ENCODE measurements at regions not wholly inside any gene's neighbourhood (a gene's known extent, or its start where the extent isn't known, plus 50 kb on each side); places are given as distances from the start of the nearest gene placed in this dataset.

DNA sequence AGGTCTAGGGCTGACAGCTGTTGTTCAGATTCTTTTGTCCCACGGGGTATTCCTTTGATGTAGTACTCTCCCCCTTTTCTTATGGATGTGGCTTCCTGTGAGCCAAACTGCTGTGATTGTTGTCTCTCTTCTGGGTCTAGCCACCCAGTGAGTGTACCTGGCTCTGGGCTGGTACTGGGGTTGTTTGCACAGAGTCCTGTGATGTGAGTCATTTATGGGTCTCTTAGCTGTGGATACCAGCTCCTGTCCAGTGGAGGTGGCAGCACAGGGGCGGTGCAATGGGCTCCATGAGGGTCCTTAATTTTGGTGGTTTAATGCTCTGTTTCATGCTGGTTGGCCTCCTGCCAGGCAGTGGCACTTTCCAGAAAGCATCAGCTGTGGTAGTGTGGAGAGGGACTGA, 161.3 kb downstream of the CAVIN4 start:
- no peak overlapping the region for H3K4me2 ChIP-seq (ENCODE audit: control insufficient read depth, insufficient read depth)
- ChIA-PET SMC1A (ENCODE audit: uncharacterized antibody, unreplicated experiment) (no interaction called here), POLR2A (no interaction called here), CTCF (no interaction called here), RAD21 (ENCODE audit: unreplicated experiment) (no interaction called here)
- H3K4me1 ChIP-seq (ENCODE audit: control insufficient read depth, insufficient read depth, low read length) = no peaks in the 10 kb centered on the region
- no TSS peak for BruUV-seq (replicated peaks)
- in situ Hi-C loops (cut with MboI) (no loop called here), intact Hi-C loops (cut with micrococcal nuclease; ENCODE audit: unreplicated experiment) (no loop called here)
- no peaks in the 10 kb centered on the region for H3K27me3 ChIP-seq (replicated peaks in 1 of 2; ENCODE audit: control insufficient read depth in 2 of 2, insufficient read depth in 2 of 2, low read length in 1 of 2)
- no peaks in the 10 kb centered on the region for H3K36me3 ChIP-seq (ENCODE audit: control insufficient read depth in 2 of 2, insufficient read depth in 2 of 2, low read length in 1 of 2)
- H3K79me2 ChIP-seq (ENCODE audit: control insufficient read depth, insufficient read depth, low read length) = no peaks in the 10 kb centered on the region
- no peak overlapping the region for H3K27ac ChIP-seq (ENCODE audit: control insufficient read depth, insufficient read depth)
- H4K20me1 ChIP-seq (ENCODE audit: control insufficient read depth, insufficient read depth) = no peaks in the 10 kb centered on the region
- H3K9ac ChIP-seq (ENCODE audit: control insufficient read depth, insufficient read depth, low read length) = no peak overlapping the region
- H2AFZ ChIP-seq (ENCODE audit: control insufficient read depth, low read depth, low read length) = no peak overlapping the region
- H3K9me3 ChIP-seq (replicated peaks; ENCODE audit: control insufficient read depth, insufficient read depth, low read length) = no peaks in the 10 kb centered on the region
- no peak overlapping the region for H3K4me3 ChIP-seq
- ATAC-seq (no peak), FAIRE-seq (no peak), DNase-seq (ENCODE audit: low read depth, low spot score) (no peak)
- 6% methylated on average over 2 of the region's 2 CpGs for WGBS (ENCODE audit: insufficient coverage, insufficient replicate concordance, low lambda C conversion rate, missing lambda C conversion rate)
- TF ChIP-seq IKZF1 (conservative IDR thresholded peaks at IDR 0.05) (no peak), ZBTB40 (IDR thresholded peaks at IDR 0.05; ENCODE audit: borderline replicate concordance) (no peak), SIN3A (IDR thresholded peaks at IDR 0.05; ENCODE audit: low read depth, low read length) (no peak), EP300 (IDR thresholded peaks at IDR 0.05; ENCODE audit: borderline replicate concordance in 1 of 2, control insufficient read depth in 1 of 2, low read depth in 2 of 2, low read length in 2 of 2) (no peak), CREM (IDR thresholded peaks at IDR 0.05; ENCODE audit: low read depth) (no peak), SMAD1 (IDR thresholded peaks at IDR 0.05; ENCODE audit: low read depth, partially characterized antibody) (no peak), JUNB (IDR thresholded peaks at IDR 0.05) (no peak), RB1 (IDR thresholded peaks at IDR 0.05; ENCODE audit: borderline replicate concordance) (no peak), SUPT20H (IDR thresholded peaks at IDR 0.05; ENCODE audit: borderline replicate concordance, control insufficient read depth, low read depth, low read length) (no peak), ZNF207 (IDR thresholded peaks at IDR 0.05; ENCODE audit: borderline replicate concordance) (no peak)
- TF ChIP-seq, protein P1, sequence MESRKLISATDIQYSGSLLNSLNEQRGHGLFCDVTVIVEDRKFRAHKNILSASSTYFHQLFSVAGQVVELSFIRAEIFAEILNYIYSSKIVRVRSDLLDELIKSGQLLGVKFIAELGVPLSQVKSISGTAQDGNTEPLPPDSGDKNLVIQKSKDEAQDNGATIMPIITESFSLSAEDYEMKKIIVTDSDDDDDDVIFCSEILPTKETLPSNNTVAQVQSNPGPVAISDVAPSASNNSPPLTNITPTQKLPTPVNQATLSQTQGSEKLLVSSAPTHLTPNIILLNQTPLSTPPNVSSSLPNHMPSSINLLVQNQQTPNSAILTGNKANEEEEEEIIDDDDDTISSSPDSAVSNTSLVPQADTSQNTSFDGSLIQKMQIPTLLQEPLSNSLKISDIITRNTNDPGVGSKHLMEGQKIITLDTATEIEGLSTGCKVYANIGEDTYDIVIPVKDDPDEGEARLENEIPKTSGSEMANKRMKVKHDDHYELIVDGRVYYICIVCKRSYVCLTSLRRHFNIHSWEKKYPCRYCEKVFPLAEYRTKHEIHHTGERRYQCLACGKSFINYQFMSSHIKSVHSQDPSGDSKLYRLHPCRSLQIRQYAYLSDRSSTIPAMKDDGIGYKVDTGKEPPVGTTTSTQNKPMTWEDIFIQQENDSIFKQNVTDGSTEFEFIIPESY (IDR thresholded peaks at IDR 0.05) = no peak
- TF ChIP-seq, protein P2, sequence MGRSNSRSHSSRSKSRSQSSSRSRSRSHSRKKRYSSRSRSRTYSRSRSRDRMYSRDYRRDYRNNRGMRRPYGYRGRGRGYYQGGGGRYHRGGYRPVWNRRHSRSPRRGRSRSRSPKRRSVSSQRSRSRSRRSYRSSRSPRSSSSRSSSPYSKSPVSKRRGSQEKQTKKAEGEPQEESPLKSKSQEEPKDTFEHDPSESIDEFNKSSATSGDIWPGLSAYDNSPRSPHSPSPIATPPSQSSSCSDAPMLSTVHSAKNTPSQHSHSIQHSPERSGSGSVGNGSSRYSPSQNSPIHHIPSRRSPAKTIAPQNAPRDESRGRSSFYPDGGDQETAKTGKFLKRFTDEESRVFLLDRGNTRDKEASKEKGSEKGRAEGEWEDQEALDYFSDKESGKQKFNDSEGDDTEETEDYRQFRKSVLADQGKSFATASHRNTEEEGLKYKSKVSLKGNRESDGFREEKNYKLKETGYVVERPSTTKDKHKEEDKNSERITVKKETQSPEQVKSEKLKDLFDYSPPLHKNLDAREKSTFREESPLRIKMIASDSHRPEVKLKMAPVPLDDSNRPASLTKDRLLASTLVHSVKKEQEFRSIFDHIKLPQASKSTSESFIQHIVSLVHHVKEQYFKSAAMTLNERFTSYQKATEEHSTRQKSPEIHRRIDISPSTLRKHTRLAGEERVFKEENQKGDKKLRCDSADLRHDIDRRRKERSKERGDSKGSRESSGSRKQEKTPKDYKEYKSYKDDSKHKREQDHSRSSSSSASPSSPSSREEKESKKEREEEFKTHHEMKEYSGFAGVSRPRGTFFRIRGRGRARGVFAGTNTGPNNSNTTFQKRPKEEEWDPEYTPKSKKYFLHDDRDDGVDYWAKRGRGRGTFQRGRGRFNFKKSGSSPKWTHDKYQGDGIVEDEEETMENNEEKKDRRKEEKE (IDR thresholded peaks at IDR 0.05) = no peak
- TF ChIP-seq, protein P3, sequence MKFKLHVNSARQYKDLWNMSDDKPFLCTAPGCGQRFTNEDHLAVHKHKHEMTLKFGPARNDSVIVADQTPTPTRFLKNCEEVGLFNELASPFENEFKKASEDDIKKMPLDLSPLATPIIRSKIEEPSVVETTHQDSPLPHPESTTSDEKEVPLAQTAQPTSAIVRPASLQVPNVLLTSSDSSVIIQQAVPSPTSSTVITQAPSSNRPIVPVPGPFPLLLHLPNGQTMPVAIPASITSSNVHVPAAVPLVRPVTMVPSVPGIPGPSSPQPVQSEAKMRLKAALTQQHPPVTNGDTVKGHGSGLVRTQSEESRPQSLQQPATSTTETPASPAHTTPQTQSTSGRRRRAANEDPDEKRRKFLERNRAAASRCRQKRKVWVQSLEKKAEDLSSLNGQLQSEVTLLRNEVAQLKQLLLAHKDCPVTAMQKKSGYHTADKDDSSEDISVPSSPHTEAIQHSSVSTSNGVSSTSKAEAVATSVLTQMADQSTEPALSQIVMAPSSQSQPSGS (IDR thresholded peaks at IDR 0.05; ENCODE audit: low read length) = no peak
